HEK293 (cell line): ENCODE measurements at regions not wholly inside any gene's neighbourhood (a gene's known extent, or its start where the extent isn't known, plus 50 kb on each side); places are given as distances from the start of the nearest gene placed in this dataset.

Experiments used
- CTCF ChIA-PET: fragments of 350-600 bp; formaldehyde crosslinking; extraction: SDS; loops from one replicate; lab custom pipeline; 2021; ENCODE audit warnings: antibody characterized with exemption; lab: Yijun Ruan, JAX
- POLR2A ChIA-PET: fragments of 300-600 bp; formaldehyde crosslinking; extraction: SDS; loops from one replicate; lab custom pipeline; 2020; ENCODE audit warnings: antibody characterized with exemption, inconsistent platforms; lab: Yijun Ruan, JAX
- H3K27ac ChIP-seq: fragments of 200-500 bp; sonication (Bioruptor generic); 2 replicates; pipeline ENCODE4 v1.5.1; 2014; ENCODE audit warnings: low read depth, low read length, control low read depth, inconsistent platforms; ENCODE audit errors: extremely low read depth
- H3K36me3 ChIP-seq, 2 experiments: fragments of 200-500 bp in 1 of 2; sonication (Bioruptor generic) in 1 of 2; 1 replicate in 1 of 2; 2 replicates in 1 of 2; pipeline ENCODE4 v1.5.1; 2014 to 2017; ENCODE audit warnings: inconsistent platforms in 2 of 2, low read length in 2 of 2; ENCODE audit not compliant: control insufficient read depth in 2 of 2, insufficient read depth in 1 of 2
- H3K4me1 ChIP-seq: fragments of 200-500 bp; sonication (Bioruptor generic); 2 replicates; pipeline ENCODE4 v1.5.1; 2014; ENCODE audit warnings: mild to moderate bottlenecking, low read length, inconsistent platforms; ENCODE audit not compliant: control insufficient read depth, insufficient read depth
- H3K4me3 ChIP-seq: 2 replicates; pipeline ENCODE4 v1.5.1; 2011; ENCODE audit warnings: low read depth, mild to moderate bottlenecking, control low read depth, low read length, moderate library complexity
- H3K9me3 ChIP-seq: fragments of 200-500 bp; sonication (Bioruptor generic); 2 replicates; pipeline ENCODE4 v1.5.1; 2014; ENCODE audit warnings: low read depth, low read length, inconsistent platforms; ENCODE audit not compliant: control insufficient read depth, insufficient read depth
- HOXD13 ChIP-seq: sonication (generic); formaldehyde crosslinking; IDR thresholded peaks from 2 replicates; pipeline ENCODE4 v1.8.0; 2022; ENCODE audit warnings: missing genetic modification reagents, borderline replicate concordance
- MZF1 ChIP-seq: fragments of 450-650 bp; formaldehyde crosslinking; IDR thresholded peaks from 2 replicates; pipeline ENCODE4 v1.5.1; 2017; ENCODE audit warnings: missing biosample characterization, missing genetic modification characterization, borderline replicate concordance
- WT1 ChIP-seq: fragments of 450-650 bp; formaldehyde crosslinking; IDR thresholded peaks from 2 replicates; pipeline ENCODE4 v1.5.1; 2016; ENCODE audit warnings: missing biosample characterization, missing genetic modification characterization
- ZBTB21 ChIP-seq: fragments of 450-650 bp; formaldehyde crosslinking; IDR thresholded peaks from 2 replicates; pipeline ENCODE4 v1.5.1; 2017; ENCODE audit warnings: missing biosample characterization, missing genetic modification characterization
- ZBTB8A ChIP-seq: fragments of 450-650 bp; formaldehyde crosslinking; IDR thresholded peaks from 2 replicates; pipeline ENCODE4 v1.5.1; 2016; ENCODE audit warnings: missing biosample characterization, missing genetic modification characterization
- ZFP37 ChIP-seq: fragments of 450-650 bp; formaldehyde crosslinking; IDR thresholded peaks from 2 replicates; pipeline ENCODE4 v1.5.1; 2016; ENCODE audit warnings: missing biosample characterization, missing genetic modification characterization
- ZNF133 ChIP-seq: fragments of 450-650 bp; formaldehyde crosslinking; IDR thresholded peaks from 2 replicates; pipeline ENCODE4 v1.5.1; 2016; ENCODE audit warnings: missing biosample characterization, missing genetic modification characterization
- ZNF148 ChIP-seq: fragments of 450-650 bp; formaldehyde crosslinking; IDR thresholded peaks from 2 replicates; pipeline ENCODE4 v1.5.0; 2017; ENCODE audit warnings: missing biosample characterization, missing genetic modification characterization, borderline replicate concordance
- ZNF155 ChIP-seq: fragments of 450-650 bp; formaldehyde crosslinking; IDR thresholded peaks from 2 replicates; pipeline ENCODE4 v1.5.1; 2016; ENCODE audit warnings: missing biosample characterization, missing genetic modification characterization
- ZNF169 ChIP-seq: fragments of 450-650 bp; formaldehyde crosslinking; IDR thresholded peaks from 2 replicates; pipeline ENCODE4 v1.5.1; 2016; ENCODE audit warnings: missing biosample characterization, missing genetic modification characterization
- ZNF211 ChIP-seq: fragments of 450-650 bp; formaldehyde crosslinking; IDR thresholded peaks from 2 replicates; pipeline ENCODE4 v1.5.1; 2016; ENCODE audit warnings: low read depth, missing biosample characterization, missing genetic modification characterization
- ZNF274 ChIP-seq, 2 experiments: fragments of 200-500 bp in 1 of 2; fragments of 450-650 bp in 1 of 2; sonication (Bioruptor generic) in 1 of 2; formaldehyde crosslinking in 1 of 2; IDR thresholded peaks; 2 replicates each; pipeline versions ENCODE4 v1.5.1 to v1.6.1; 2014 to 2016; ENCODE audit warnings: borderline replicate concordance in 1 of 2, inconsistent platforms in 1 of 2, low read length in 1 of 2, missing biosample characterization in 1 of 2, missing genetic modification characterization in 1 of 2
- ZNF335 ChIP-seq: fragments of 450-650 bp; formaldehyde crosslinking; conservative IDR thresholded peaks from 2 replicates; pipeline ENCODE4 v1.5.1; 2016; ENCODE audit warnings: missing biosample characterization, missing genetic modification characterization
- ZNF501 ChIP-seq: fragments of 450-650 bp; formaldehyde crosslinking; IDR thresholded peaks from 2 replicates; pipeline ENCODE4 v1.5.1; 2016; ENCODE audit warnings: missing biosample characterization, missing genetic modification characterization
- ZNF626 ChIP-seq: fragments of 450-650 bp; sonication (Bioruptor Pico); formaldehyde crosslinking; IDR thresholded peaks from 2 replicates; pipeline ENCODE4 v1.5.1; 2018; ENCODE audit warnings: missing biosample characterization, missing genetic modification characterization, inconsistent platforms
- ZNF645 ChIP-seq: fragments of 450-650 bp; formaldehyde crosslinking; IDR thresholded peaks from 2 replicates; pipeline ENCODE4; 2016; ENCODE audit warnings: missing biosample characterization, missing genetic modification characterization
- ZNF660 ChIP-seq: fragments of 450-650 bp; IDR thresholded peaks from 2 replicates; pipeline ENCODE4 v1.5.1; 2018; ENCODE audit warnings: missing biosample characterization, mild to moderate bottlenecking, missing genetic modification characterization
- ZNF692 ChIP-seq: fragments of 450-650 bp; formaldehyde crosslinking; IDR thresholded peaks from 2 replicates; pipeline ENCODE4 v1.5.1; 2016; ENCODE audit warnings: missing biosample characterization, missing genetic modification characterization
- ZNF76 ChIP-seq: fragments of 450-650 bp; formaldehyde crosslinking; IDR thresholded peaks from 2 replicates; pipeline ENCODE4; 2016; ENCODE audit warnings: low read depth, missing biosample characterization, missing genetic modification characterization, borderline replicate concordance
- ZSCAN30 ChIP-seq: fragments of 450-650 bp; IDR thresholded peaks from 2 replicates; pipeline ENCODE4 v1.5.1; 2018; ENCODE audit warnings: missing biosample characterization, mild to moderate bottlenecking, missing genetic modification characterization, moderate library complexity
- TF ChIP-seq, protein P1 (sequence below): fragments of 450-650 bp; formaldehyde crosslinking; IDR thresholded peaks from 2 replicates; pipeline ENCODE4 v1.5.1; 2016; ENCODE audit warnings: missing biosample characterization, missing genetic modification characterization
- TF ChIP-seq, protein P2 (sequence below): fragments of 450-650 bp; formaldehyde crosslinking; IDR thresholded peaks from 2 replicates; pipeline ENCODE4 v1.5.1; 2016; ENCODE audit warnings: missing biosample characterization, missing genetic modification characterization

DNA sequence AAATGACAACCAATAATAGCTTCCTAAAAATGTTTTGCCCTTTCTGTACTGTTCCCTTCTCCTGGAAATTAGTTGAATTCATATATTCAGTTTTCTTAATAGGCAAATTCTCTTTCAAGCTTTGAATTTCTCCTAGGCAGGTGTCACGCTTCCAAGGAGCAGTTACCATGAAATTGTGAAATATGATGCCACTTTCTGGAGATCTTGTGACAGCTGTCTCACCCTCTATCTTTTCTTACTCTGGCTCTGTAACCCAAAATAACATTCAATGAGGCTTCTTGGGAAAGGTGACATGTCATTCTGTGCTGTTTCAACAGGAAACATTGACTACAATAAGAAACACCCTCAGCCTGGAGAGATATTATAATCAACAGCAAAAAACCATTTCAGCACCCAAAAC lies 80.3 kb upstream of the MRI1 start:
- TF ChIP-seq ZNF626, result no peak
- no peak for TF ChIP-seq ZNF335 (tag by site-specific recombination)
- no peak for TF ChIP-seq ZBTB21 (tag by site-specific recombination)
- TF ChIP-seq ZNF211 (tag by site-specific recombination), result no peak
- no peak for TF ChIP-seq HOXD13
- no peak for TF ChIP-seq MZF1 (tag by site-specific recombination)
- no peak for TF ChIP-seq ZNF169 (tag by site-specific recombination)
- no peak for TF ChIP-seq ZNF76 (tag by site-specific recombination)
- no peak for TF ChIP-seq ZNF274 (IDR thresholded peaks at IDR 0.05; ENCODE audit: low read length)
- TF ChIP-seq ZNF274 (tag by site-specific recombination; IDR thresholded peaks at IDR 0.05; ENCODE audit: borderline replicate concordance), result no peak
- TF ChIP-seq ZNF692 (tag by site-specific recombination), result no peak
- no peak for TF ChIP-seq WT1
- TF ChIP-seq, protein P1, sequence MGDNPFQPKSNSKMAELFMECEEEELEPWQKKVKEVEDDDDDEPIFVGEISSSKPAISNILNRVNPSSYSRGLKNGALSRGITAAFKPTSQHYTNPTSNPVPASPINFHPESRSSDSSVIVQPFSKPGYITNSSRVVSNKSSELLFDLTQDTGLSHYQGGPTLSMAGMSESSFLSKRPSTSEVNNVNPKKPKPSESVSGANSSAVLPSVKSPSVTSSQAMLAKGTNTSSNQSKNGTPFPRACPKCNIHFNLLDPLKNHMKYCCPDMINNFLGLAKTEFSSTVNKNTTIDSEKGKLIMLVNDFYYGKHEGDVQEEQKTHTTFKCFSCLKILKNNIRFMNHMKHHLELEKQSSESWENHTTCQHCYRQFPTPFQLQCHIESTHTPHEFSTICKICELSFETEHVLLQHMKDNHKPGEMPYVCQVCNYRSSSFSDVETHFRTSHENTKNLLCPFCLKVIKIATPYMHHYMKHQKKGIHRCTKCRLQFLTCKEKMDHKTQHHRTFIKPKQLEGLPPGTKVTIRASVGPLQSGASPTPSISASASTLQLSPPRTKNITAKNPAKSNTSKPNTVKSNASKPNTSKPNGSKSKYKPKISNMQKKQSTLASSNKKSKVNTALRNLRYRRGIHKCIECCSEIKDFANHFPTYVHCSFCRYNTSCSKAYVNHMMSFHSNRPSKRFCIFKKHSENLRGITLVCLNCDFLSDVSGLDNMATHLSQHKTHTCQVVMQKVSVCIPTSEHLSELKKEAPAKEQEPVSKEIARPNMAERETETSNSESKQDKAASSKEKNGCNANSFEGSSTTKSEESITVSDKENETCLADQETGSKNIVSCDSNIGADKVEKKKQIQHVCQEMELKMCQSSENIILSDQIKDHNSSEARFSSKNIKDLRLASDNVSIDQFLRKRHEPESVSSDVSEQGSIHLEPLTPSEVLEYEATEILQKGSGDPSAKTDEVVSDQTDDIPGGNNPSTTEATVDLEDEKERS (tag by site-specific recombination), result no peak
- TF ChIP-seq, all 188 proteins: peak for 0
- H3K4me3 ChIP-seq, result no peak overlapping the region
- H3K9me3 ChIP-seq, result no peaks in the 10 kb centered on the region
- CTCF ChIA-PET, result interaction anchor here (0.6 kb wide), 1 partner anchor 856 kb away, joined by 4 read pairs; no protein-coding TSS in a partner anchor
- H3K27ac ChIP-seq, result no peak overlapping the region
- POLR2A ChIA-PET, result no interaction called here
- no peaks in the 10 kb centered on the region for H3K4me1 ChIP-seq
- H3K36me3 ChIP-seq, result no peaks in the 10 kb centered on the region

- CTCF ChIA-PET, result interaction anchor here (0.5 kb wide), 1 partner anchor 39 kb away, joined by 4 read pairs; no protein-coding TSS in a partner anchor
- Histone ChIP-seq H3K9me3 (no peaks in the 10 kb centered on the region), H3K4me3 (no peak overlapping the region), H3K36me3 (no peaks in the 10 kb centered on the region), H3K27ac (no peak overlapping the region), H3K4me1 (no peaks in the 10 kb centered on the region)
- POLR2A ChIA-PET, result no interaction called here
- TF ChIP-seq ZNF660 (tag by site-specific recombination) (no peak), ZNF501 (no peak), ZNF155 (tag by site-specific recombination) (no peak), ZBTB8A (no peak), ZSCAN30 (tag by site-specific recombination) (no peak), ZNF148 (no peak), ZFP37 (no peak), ZNF133 (no peak), ZNF645 (tag by site-specific recombination) (no peak)
- TF ChIP-seq, protein P2, sequence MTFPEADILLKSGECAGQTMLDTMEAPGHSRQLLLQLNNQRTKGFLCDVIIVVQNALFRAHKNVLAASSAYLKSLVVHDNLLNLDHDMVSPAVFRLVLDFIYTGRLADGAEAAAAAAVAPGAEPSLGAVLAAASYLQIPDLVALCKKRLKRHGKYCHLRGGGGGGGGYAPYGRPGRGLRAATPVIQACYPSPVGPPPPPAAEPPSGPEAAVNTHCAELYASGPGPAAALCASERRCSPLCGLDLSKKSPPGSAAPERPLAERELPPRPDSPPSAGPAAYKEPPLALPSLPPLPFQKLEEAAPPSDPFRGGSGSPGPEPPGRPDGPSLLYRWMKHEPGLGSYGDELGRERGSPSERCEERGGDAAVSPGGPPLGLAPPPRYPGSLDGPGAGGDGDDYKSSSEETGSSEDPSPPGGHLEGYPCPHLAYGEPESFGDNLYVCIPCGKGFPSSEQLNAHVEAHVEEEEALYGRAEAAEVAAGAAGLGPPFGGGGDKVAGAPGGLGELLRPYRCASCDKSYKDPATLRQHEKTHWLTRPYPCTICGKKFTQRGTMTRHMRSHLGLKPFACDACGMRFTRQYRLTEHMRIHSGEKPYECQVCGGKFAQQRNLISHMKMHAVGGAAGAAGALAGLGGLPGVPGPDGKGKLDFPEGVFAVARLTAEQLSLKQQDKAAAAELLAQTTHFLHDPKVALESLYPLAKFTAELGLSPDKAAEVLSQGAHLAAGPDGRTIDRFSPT (tag by site-specific recombination), result no peak
These were observed 82.8 kb upstream of the MRI1 start for GRCh38 chr19:13681509-13681908.
